Gastrocnemius medialis (tissue), 4 donors: ENCODE measurements at regions not wholly inside any gene's neighbourhood (a gene's known extent, or its start where the extent isn't known, plus 50 kb on each side); places are given as distances from the start of the nearest gene placed in this dataset.

ENCODE experiments used
- ATAC-seq, 2 donors: fragments of 150-250 bp; one replicate each; pipeline ENCODE4 v1.9.1; 2016
- DNase-seq, 2 donors: peaks; one replicate each; pipeline ENCODE4 v3.0.0-alpha.2; 2019
- H3K27ac ChIP-seq, 4 donors: fragments of 200-600 bp; sonication (generic); 1 replicate in 1 of 4; 2 replicates in 3 of 4; pipeline ENCODE4 v1.5.1; 2016 to 2018; ENCODE audit warnings: mild to moderate bottlenecking in 2 of 4, moderate library complexity in 1 of 4
- H3K27me3 ChIP-seq, 3 donors: fragments of 200-600 bp; sonication (generic) in 2 of 3; 1 replicate in 1 of 3; 2 replicates in 2 of 3; pipeline versions ENCODE4 v1.5.1 to v1.6.0; 2016 to 2019; ENCODE audit warnings: mild to moderate bottlenecking in 1 of 3, moderate library complexity in 1 of 3
- H3K36me3 ChIP-seq, 2 donors: fragments of 200-600 bp; sonication (generic) in 1 of 2; one replicate each; pipeline ENCODE4 v1.5.1; 2017 to 2018
- H3K4me1 ChIP-seq, 2 donors: fragments of 200-600 bp; sonication (generic) in 1 of 2; one replicate each; pipeline ENCODE4 v1.5.1; 2016 to 2017; ENCODE audit warnings: mild to moderate bottlenecking in 2 of 2
- H3K4me3 ChIP-seq, 4 donors: fragments of 200-600 bp; sonication (generic) in 3 of 4; 1 replicate in 1 of 4; 2 replicates in 3 of 4; pipeline ENCODE4 v1.5.1; 2016 to 2019; ENCODE audit warnings: mild to moderate bottlenecking in 2 of 4
- H3K9me3 ChIP-seq, 3 donors: fragments of 200-600 bp; sonication (generic) in 2 of 3; 1 replicate in 1 of 3; 2 replicates in 2 of 3; pipeline ENCODE4 v1.5.1; 2016 to 2019
- CTCF ChIP-seq, 5 experiments: fragments of 450-650 bp in 3 of 5; fragments of 200-600 bp in 2 of 5; sonication (generic) in 2 of 5; IDR thresholded peaks in 4 of 5; conservative IDR thresholded peaks in 1 of 5; 1 replicate in 4 of 5; 2 replicates in 1 of 5; pipeline ENCODE4 v1.5.1; 2016 to 2019; ENCODE audit warnings: antibody characterized with exemption in 5 of 5, mild to moderate bottlenecking in 3 of 5, moderate library complexity in 3 of 5
- POLR2A ChIP-seq, 2 donors: fragments of 450-650 bp; IDR thresholded peaks; one replicate each; pipeline ENCODE4 v1.6.1; 2017; ENCODE audit warnings: antibody characterized with exemption in 2 of 2, mild to moderate bottlenecking in 2 of 2, moderate library complexity in 2 of 2
- in situ Hi-C, 4 donors: fragments of 200-750 bp; cut with MboI; loops; one replicate each; pipeline versions ENCODE4 v1.15.0 to v1.8.0; 2017; ENCODE audit warnings: low sequenced_read_pairs in 4 of 4
- intact Hi-C: fragments of 100-400 bp; cut with DNase I; formaldehyde crosslinking; loops from one replicate; pipeline ENCODE4 v1.15.1; 2023; ENCODE audit warnings: low total_unique reads

- H3K36me3 ChIP-seq = no peaks in the 10 kb centered on the region
- no peaks in the 10 kb centered on the region for H3K4me1 ChIP-seq
- H3K4me3 ChIP-seq = no peak overlapping the region
- H3K9me3 ChIP-seq = no peaks in the 10 kb centered on the region
- DNase-seq (no peak), ATAC-seq (no peak)
- in situ Hi-C loops = loop anchor here in 1 of 4 donors (10.0 kb wide), 2 partner anchors 196 to 666 kb away; no protein-coding TSS in a partner anchor
- TF ChIP-seq POLR2A (IDR thresholded peaks at IDR 0.05) (no peak), CTCF (IDR thresholded peaks at IDR 0.05 in 4 of 5, conservative IDR thresholded peaks at IDR 0.05 in 1 of 5) (no peak)
- H3K27ac ChIP-seq = no peak overlapping the region
- intact Hi-C loops = no loop called here
- no peaks in the 10 kb centered on the region for H3K27me3 ChIP-seq
These were observed 96.3 kb downstream of the NOL4 start for GRCh38 chr18:34128436-34128835.

GRCh38 chr18:34126121-34126520 is 98.6 kb downstream of the NOL4 start:
- in situ Hi-C loops = loop anchor here in 1 of 4 donors (10.0 kb wide), 2 partner anchors 199 to 669 kb away; no protein-coding TSS in a partner anchor
- no peaks in the 10 kb centered on the region for H3K9me3 ChIP-seq
- H3K27me3 ChIP-seq = no peaks in the 10 kb centered on the region
- intact Hi-C loops = no loop called here
- ATAC-seq (no peak), DNase-seq (no peak)
- no peak overlapping the region for H3K27ac ChIP-seq
- H3K4me1 ChIP-seq = no peaks in the 10 kb centered on the region
- no peak overlapping the region for H3K4me3 ChIP-seq
- no peak for TF ChIP-seq CTCF (IDR thresholded peaks at IDR 0.05 in 4 of 5, conservative IDR thresholded peaks at IDR 0.05 in 1 of 5)
- no peaks in the 10 kb centered on the region for H3K36me3 ChIP-seq

GRCh38 chr18:34122724-34123334 is 101.9 kb downstream of the NOL4 start:
- intact Hi-C loops = loop anchor here (2.0 kb wide), 2 partner anchors 200 to 664 kb away; no protein-coding TSS in a partner anchor
- no peaks in the 10 kb centered on the region for H3K36me3 ChIP-seq
- DNase-seq = peak in 1 of 2 donors; percentile 12
- in situ Hi-C loops = loop anchor here (10.0 to 25.0 kb wide), 3 partner anchors 202 to 672 kb away; no protein-coding TSS in a partner anchor
- H3K27ac ChIP-seq = no peak overlapping the region
- no peak overlapping the region for H3K4me3 ChIP-seq
- H3K4me1 ChIP-seq = no peaks in the 10 kb centered on the region
- peak; percentile 47 to 78 (median 71) for TF ChIP-seq CTCF (IDR thresholded peaks at IDR 0.05 in 4 of 5, conservative IDR thresholded peaks at IDR 0.05 in 1 of 5)
- TF ChIP-seq POLR2A (IDR thresholded peaks at IDR 0.05) = no peak
- H3K9me3 ChIP-seq = no peaks in the 10 kb centered on the region
- ATAC-seq = peak; percentile 42 to 69
- H3K27me3 ChIP-seq = no peaks in the 10 kb centered on the region

- in situ Hi-C loops = loop anchor here (10.0 to 25.0 kb wide), 3 partner anchors 204 to 674 kb away; no protein-coding TSS in a partner anchor
- no peak overlapping the region for H3K27ac ChIP-seq
- DNase-seq (no peak), ATAC-seq (no peak)
- no peak overlapping the region for H3K4me3 ChIP-seq
- intact Hi-C loops = no loop called here
- TF ChIP-seq POLR2A (IDR thresholded peaks at IDR 0.05) = no peak
- no peak for TF ChIP-seq CTCF (IDR thresholded peaks at IDR 0.05 in 4 of 5, conservative IDR thresholded peaks at IDR 0.05 in 1 of 5)
- H3K4me1 ChIP-seq = no peaks in the 10 kb centered on the region
- no peaks in the 10 kb centered on the region for H3K36me3 ChIP-seq
- H3K9me3 ChIP-seq = no peaks in the 10 kb centered on the region
- no peaks in the 10 kb centered on the region for H3K27me3 ChIP-seq
These were observed 103.5 kb downstream of the NOL4 start for GRCh38 chr18:34121200-34121721.
